Muscle layer of duodenum (tissue), 2 donors: ENCODE measurements at regions not wholly inside any gene's neighbourhood (a gene's known extent, or its start where the extent isn't known, plus 50 kb on each side); places are given as distances from the start of the nearest gene placed in this dataset.

ENCODE experiments used
- H3K27ac ChIP-seq: one replicate; pipeline ENCODE4 v1.7.0; 2013; ENCODE audit warnings: mild to moderate bottlenecking, low read length
- H3K27me3 ChIP-seq: one replicate; pipeline ENCODE4 v1.7.0; 2013; ENCODE audit warnings: low read depth, mild to moderate bottlenecking, control low read depth, low read length
- H3K36me3 ChIP-seq, 2 donors: one replicate each; pipeline ENCODE4 v1.7.0; 2013; ENCODE audit warnings: low read length in 2 of 2, control low read depth in 1 of 2, mild to moderate bottlenecking in 1 of 2; ENCODE audit not compliant: insufficient read depth in 2 of 2, control insufficient read depth in 1 of 2
- H3K4me1 ChIP-seq, 2 donors: one replicate each; pipeline ENCODE4 v1.7.0; 2013; ENCODE audit warnings: low read length in 2 of 2, mild to moderate bottlenecking in 2 of 2, control low read depth in 1 of 2, moderate library complexity in 1 of 2; ENCODE audit not compliant: insufficient read depth in 2 of 2, control insufficient read depth in 1 of 2
- H3K4me3 ChIP-seq, 2 donors: one replicate each; pipeline ENCODE4 v1.7.0; 2013; ENCODE audit warnings: low read length in 2 of 2, low read depth in 1 of 2, mild to moderate bottlenecking in 1 of 2
- H3K9me3 ChIP-seq, 2 donors: one replicate each; pipeline ENCODE4 v1.7.0; 2013; ENCODE audit warnings: low read length in 2 of 2, control low read depth in 1 of 2, mild to moderate bottlenecking in 1 of 2; ENCODE audit not compliant: control insufficient read depth in 1 of 2
- donor health status: healthy.

GRCh38 chr7:10696064-10696463 lies 277.6 kb upstream of the PHF14 start:
- H3K27ac ChIP-seq: no peak overlapping the region
- H3K9me3 ChIP-seq: peaks cover 0 to 3% of the 10 kb centered on the region in 2 donors
- no peaks in the 10 kb centered on the region for H3K4me1 ChIP-seq
- H3K4me3 ChIP-seq: no peak overlapping the region
- no peaks in the 10 kb centered on the region for H3K27me3 ChIP-seq
- no peaks in the 10 kb centered on the region for H3K36me3 ChIP-seq

GRCh38 chr7:10703059-10703458 lies 270.6 kb upstream of the PHF14 start:
- no peaks in the 10 kb centered on the region for H3K9me3 ChIP-seq
- no peaks in the 10 kb centered on the region for H3K27me3 ChIP-seq
- H3K4me3 ChIP-seq: no peak overlapping the region
- no peaks in the 10 kb centered on the region for H3K4me1 ChIP-seq
- H3K27ac ChIP-seq: no peak overlapping the region
- H3K36me3 ChIP-seq: no peaks in the 10 kb centered on the region

GRCh38 chr7:10703981-10704380 lies 269.7 kb upstream of the PHF14 start:
- H3K36me3 ChIP-seq: no peaks in the 10 kb centered on the region
- no peak overlapping the region for H3K27ac ChIP-seq
- no peaks in the 10 kb centered on the region for H3K9me3 ChIP-seq
- H3K27me3 ChIP-seq: no peaks in the 10 kb centered on the region
- no peaks in the 10 kb centered on the region for H3K4me1 ChIP-seq
- H3K4me3 ChIP-seq: no peak overlapping the region

- no peak overlapping the region for H3K4me3 ChIP-seq
- no peaks in the 10 kb centered on the region for H3K4me1 ChIP-seq
- H3K27me3 ChIP-seq: no peaks in the 10 kb centered on the region
- no peak overlapping the region for H3K27ac ChIP-seq
- no peaks in the 10 kb centered on the region for H3K36me3 ChIP-seq
- H3K9me3 ChIP-seq: no peaks in the 10 kb centered on the region
These were observed 269.0 kb upstream of the PHF14 start for GRCh38 chr7:10704653-10705052.

GRCh38 chr7:10706875-10707493 lies 266.7 kb upstream of the PHF14 start:
- no peaks in the 10 kb centered on the region for H3K36me3 ChIP-seq
- no peaks in the 10 kb centered on the region for H3K9me3 ChIP-seq
- H3K27me3 ChIP-seq: no peaks in the 10 kb centered on the region
- H3K4me1 ChIP-seq: no peaks in the 10 kb centered on the region
- H3K27ac ChIP-seq: no peak overlapping the region
- no peak overlapping the region for H3K4me3 ChIP-seq

GRCh38 chr7:10707519-10707918 lies 266.2 kb upstream of the PHF14 start:
- Histone ChIP-seq H3K27me3 (no peaks in the 10 kb centered on the region), H3K4me1 (no peaks in the 10 kb centered on the region), H3K36me3 (no peaks in the 10 kb centered on the region), H3K9me3 (no peaks in the 10 kb centered on the region), H3K4me3 (no peak overlapping the region), H3K27ac (no peak overlapping the region)

GRCh38 chr7:10708447-10708846 lies 265.2 kb upstream of the PHF14 start:
- H3K27me3 ChIP-seq: no peaks in the 10 kb centered on the region
- no peaks in the 10 kb centered on the region for H3K4me1 ChIP-seq
- H3K27ac ChIP-seq: no peak overlapping the region
- no peaks in the 10 kb centered on the region for H3K36me3 ChIP-seq
- H3K4me3 ChIP-seq: no peak overlapping the region
- no peaks in the 10 kb centered on the region for H3K9me3 ChIP-seq

GRCh38 chr7:10718768-10719167 lies 254.9 kb upstream of the PHF14 start:
- H3K4me3 ChIP-seq: no peak overlapping the region
- no peaks in the 10 kb centered on the region for H3K27me3 ChIP-seq
- H3K4me1 ChIP-seq: no peaks in the 10 kb centered on the region
- no peaks in the 10 kb centered on the region for H3K36me3 ChIP-seq
- no peak overlapping the region for H3K27ac ChIP-seq
- H3K9me3 ChIP-seq: no peaks in the 10 kb centered on the region

GRCh38 chr7:10720042-10720441 lies 253.6 kb upstream of the PHF14 start:
- H3K9me3 ChIP-seq: no peaks in the 10 kb centered on the region

GRCh38 chr7:10721289-10721688 lies 252.4 kb upstream of the PHF14 start:
- Histone ChIP-seq H3K27me3 (no peaks in the 10 kb centered on the region), H3K9me3 (no peaks in the 10 kb centered on the region), H3K4me3 (no peak overlapping the region), H3K27ac (no peak overlapping the region), H3K36me3 (no peaks in the 10 kb centered on the region), H3K4me1 (no peaks in the 10 kb centered on the region)

More at GRCh38 chr7:10720042-10720441, 253.6 kb upstream of the PHF14 start:
- H3K27ac ChIP-seq: no peak overlapping the region
- H3K36me3 ChIP-seq: no peaks in the 10 kb centered on the region
- H3K4me3 ChIP-seq: no peak overlapping the region
- H3K4me1 ChIP-seq: no peaks in the 10 kb centered on the region
- H3K27me3 ChIP-seq: no peaks in the 10 kb centered on the region

- Histone ChIP-seq H3K36me3 (no peaks in the 10 kb centered on the region), H3K9me3 (no peaks in the 10 kb centered on the region), H3K4me3 (no peak overlapping the region), H3K27me3 (no peaks in the 10 kb centered on the region), H3K27ac (no peak overlapping the region), H3K4me1 (no peaks in the 10 kb centered on the region)
These were observed 249.8 kb upstream of the PHF14 start for GRCh38 chr7:10723832-10724231.

- Histone ChIP-seq H3K27ac (no peak overlapping the region), H3K9me3 (no peaks in the 10 kb centered on the region), H3K4me3 (no peak overlapping the region), H3K36me3 (no peaks in the 10 kb centered on the region), H3K4me1 (no peaks in the 10 kb centered on the region), H3K27me3 (no peaks in the 10 kb centered on the region)
These were observed 249.2 kb upstream of the PHF14 start for GRCh38 chr7:10724449-10724848.
